Endothelial cell of umbilical vein (primary cell): ENCODE measurements at regions not wholly inside any gene's neighbourhood (a gene's known extent, or its start where the extent isn't known, plus 50 kb on each side); places are given as distances from the start of the nearest gene placed in this dataset.

Experiments
- BruUV-seq: library from RNA; stranded (reverse); fragments of 400-500 nt; replicated peaks from 2 replicates; lab custom pipeline; 2021; lab: Mats Ljungman, UMichigan
- CTCF ChIA-PET: fragments of 300-600, 350-600 bp; sonication (Branson Sonifier 250); formaldehyde crosslinking; loops from one replicate; lab custom pipeline; 2021; ENCODE audit warnings: antibody characterized with exemption, inconsistent platforms; lab: Charles Lee
- POLR2A ChIA-PET: fragments of 300-600, 350-600 bp; sonication (Branson Sonifier 250); formaldehyde crosslinking; loops from one replicate; lab custom pipeline; 2021; ENCODE audit warnings: antibody characterized with exemption, inconsistent platforms; lab: Charles Lee
- DNase-seq: peaks from one replicate; pipeline ENCODE4 v3.0.0-alpha.2; 2011; ENCODE audit warnings: low read depth, low spot score
- FAIRE-seq: peaks from 2 replicates; lab custom pipeline; 2011; peaks lifted over from hg19 to GRCh38; lab: Jason Lieb, UNC
- H2AFZ ChIP-seq: 2 replicates; pipeline ENCODE4 v1.6.0; 2012; ENCODE audit warnings: low read depth, low read length, control low read depth, inconsistent platforms
- H3K27ac ChIP-seq: 2 replicates; pipeline ENCODE4 v1.5.1; 2011; ENCODE audit warnings: low read depth, mild to moderate bottlenecking, control low read depth, low read length, moderate library complexity; ENCODE audit not compliant: insufficient read depth
- H3K27me3 ChIP-seq, 2 experiments: 2 replicates each; pipeline versions ENCODE4 v1.6.0 to v1.6.1; 2011; ENCODE audit warnings: low read length in 2 of 2, mixed read lengths in 1 of 2; ENCODE audit not compliant: control insufficient read depth in 2 of 2, insufficient read depth in 2 of 2
- H3K36me3 ChIP-seq, 2 experiments: 2 replicates in 1 of 2; 3 replicates in 1 of 2; pipeline ENCODE4 v1.5.1; 2011; ENCODE audit warnings: low read length in 2 of 2, mild to moderate bottlenecking in 1 of 2, moderate library complexity in 1 of 2; ENCODE audit not compliant: control insufficient read depth in 2 of 2, insufficient read depth in 2 of 2; ENCODE audit errors: extremely low read depth in 1 of 2
- H3K4me1 ChIP-seq: 3 replicates; pipeline ENCODE4 v1.5.1; 2011; ENCODE audit warnings: mild to moderate bottlenecking, low read length; ENCODE audit not compliant: control insufficient read depth, insufficient read depth; ENCODE audit errors: extremely low read depth
- H3K4me2 ChIP-seq: 2 replicates; pipeline ENCODE4 v1.6.1; 2011; ENCODE audit warnings: low read length, control low read depth, mixed read lengths; ENCODE audit not compliant: insufficient read depth
- H3K4me3 ChIP-seq, 3 experiments: fragments of 200-600 bp in 1 of 3; sonication (generic), shearing (Covaris generic) in 1 of 3; replicated peaks in 1 of 3; 2 replicates each; pipeline ENCODE4 v1.5.1; 2011 to 2016; ENCODE audit warnings: control low read depth in 3 of 3, low read length in 3 of 3, mild to moderate bottlenecking in 2 of 3, inconsistent platforms in 1 of 3, low read depth in 1 of 3, moderate library complexity in 1 of 3; ENCODE audit not compliant: insufficient read depth in 1 of 3
- H3K79me2 ChIP-seq: 2 replicates; pipeline ENCODE4 v1.6.0; 2012; ENCODE audit warnings: low read length, inconsistent platforms; ENCODE audit not compliant: control insufficient read depth, insufficient read depth
- H3K9ac ChIP-seq: replicated peaks from 2 replicates; pipeline ENCODE3; 2011; ENCODE audit warnings: low read length, control low read depth; ENCODE audit not compliant: insufficient read depth; ENCODE audit errors: extremely low read depth
- H3K9me1 ChIP-seq: replicated peaks from 3 replicates; pipeline ENCODE4 v1.6.0; 2011; ENCODE audit warnings: mild to moderate bottlenecking, low read length; ENCODE audit not compliant: control insufficient read depth, insufficient read depth; ENCODE audit errors: extremely low read depth
- H3K9me3 ChIP-seq: replicated peaks from 2 replicates; pipeline ENCODE4 v1.5.1; 2012; ENCODE audit warnings: low read length, inconsistent platforms; ENCODE audit not compliant: control insufficient read depth, insufficient read depth
- H4K20me1 ChIP-seq: replicated peaks from 2 replicates; pipeline ENCODE3; 2011; ENCODE audit warnings: mild to moderate bottlenecking, low read length; ENCODE audit not compliant: control insufficient read depth, insufficient read depth; ENCODE audit errors: extremely low read depth
- EZH2 ChIP-seq: IDR thresholded peaks from 2 replicates; pipeline ENCODE4 v1.6.1; 2012; ENCODE audit warnings: borderline replicate concordance, low read depth, mild to moderate bottlenecking, moderate library complexity, low read length, inconsistent platforms; ENCODE audit not compliant: severe bottlenecking
- FOS ChIP-seq: IDR thresholded peaks from 2 replicates; pipeline ENCODE4 v1.6.1; 2011; ENCODE audit warnings: mild to moderate bottlenecking, low read length, moderate library complexity, borderline replicate concordance; ENCODE audit not compliant: insufficient read depth
- GATA2 ChIP-seq: IDR thresholded peaks from 2 replicates; pipeline ENCODE4 v1.7.0; 2011; ENCODE audit warnings: low read depth, mild to moderate bottlenecking, moderate library complexity, mixed read lengths, low read length; ENCODE audit not compliant: insufficient read length, insufficient read depth
- JUN ChIP-seq: IDR thresholded peaks from 2 replicates; pipeline ENCODE4 v1.6.1; 2011; ENCODE audit warnings: borderline replicate concordance, low read depth; ENCODE audit not compliant: insufficient read length, insufficient read depth
- MYC ChIP-seq: IDR thresholded peaks from one replicate; pipeline ENCODE4 v1.6.1; 2011; ENCODE audit warnings: mild to moderate bottlenecking, low read depth, low read length
- POLR2A ChIP-seq: IDR thresholded peaks from 2 replicates; pipeline ENCODE4 v1.6.1; 2012; ENCODE audit warnings: low read depth, mild to moderate bottlenecking, control low read depth, low read length
- POLR2AphosphoS5 ChIP-seq: IDR thresholded peaks from 2 replicates; pipeline ENCODE4 v1.6.1; 2012; ENCODE audit warnings: low read depth, mild to moderate bottlenecking, control low read depth, low read length, moderate library complexity; ENCODE audit not compliant: insufficient read depth
- dilution Hi-C: fragments of 300-500 bp; cut with MboI; formaldehyde crosslinking; loops from one replicate; pipeline ENCODE4 v1.15.0; 2019; ENCODE audit warnings: low sequenced_read_pairs; ENCODE audit not compliant: extremely low pct_ligation_motif_present
- intact Hi-C: fragments of 100-400 bp; cut with micrococcal nuclease; formaldehyde crosslinking; loops from one replicate; pipeline ENCODE4 v1.10.0; 2022
- TF ChIP-seq, protein P1 (sequence below), 2 donors: IDR thresholded peaks; 1 replicate in 1 of 2; 2 replicates in 1 of 2; pipeline ENCODE4 v1.5.1; 2011; ENCODE audit warnings: low read length in 2 of 2, mild to moderate bottlenecking in 2 of 2, moderate library complexity in 2 of 2, control low read depth in 1 of 2, inconsistent platforms in 1 of 2, low read depth in 1 of 2; ENCODE audit not compliant: insufficient read depth in 1 of 2; ENCODE audit errors: extremely low read depth in 1 of 2
- TF ChIP-seq, protein P2 (sequence below): IDR thresholded peaks from 2 replicates; pipeline ENCODE4 v1.6.1; 2011; ENCODE audit not compliant: insufficient read depth, insufficient read length

DNA sequence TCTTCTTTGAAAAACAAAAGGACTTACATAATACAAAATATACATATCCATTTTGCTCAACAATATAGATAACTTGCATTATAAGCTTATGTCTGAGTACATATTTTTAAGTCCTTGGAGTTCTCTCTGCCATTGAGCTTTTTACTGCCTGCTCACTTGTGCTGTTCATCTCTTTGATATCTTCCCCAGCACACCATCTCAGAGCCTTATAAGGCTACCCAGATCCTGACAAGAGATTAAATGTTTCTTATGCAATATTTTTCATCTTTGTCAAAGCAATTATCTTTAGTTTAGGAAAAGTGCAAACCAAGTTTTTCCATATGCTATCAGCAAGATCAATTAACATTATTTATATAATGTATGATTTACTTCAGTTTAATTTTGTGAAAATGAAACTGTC is 60.7 kb upstream of the ITGA1 start:
- no peaks in the 10 kb centered on the region for H3K36me3 ChIP-seq
- H3K79me2 ChIP-seq, result no peaks in the 10 kb centered on the region
- no peak overlapping the region for H3K4me3 ChIP-seq
- TF ChIP-seq FOS (no peak), MYC (no peak), POLR2A (no peak), EZH2 (no peak), POLR2AphosphoS5 (no peak), GATA2 (no peak), JUN (no peak)
- TF ChIP-seq, protein P1, sequence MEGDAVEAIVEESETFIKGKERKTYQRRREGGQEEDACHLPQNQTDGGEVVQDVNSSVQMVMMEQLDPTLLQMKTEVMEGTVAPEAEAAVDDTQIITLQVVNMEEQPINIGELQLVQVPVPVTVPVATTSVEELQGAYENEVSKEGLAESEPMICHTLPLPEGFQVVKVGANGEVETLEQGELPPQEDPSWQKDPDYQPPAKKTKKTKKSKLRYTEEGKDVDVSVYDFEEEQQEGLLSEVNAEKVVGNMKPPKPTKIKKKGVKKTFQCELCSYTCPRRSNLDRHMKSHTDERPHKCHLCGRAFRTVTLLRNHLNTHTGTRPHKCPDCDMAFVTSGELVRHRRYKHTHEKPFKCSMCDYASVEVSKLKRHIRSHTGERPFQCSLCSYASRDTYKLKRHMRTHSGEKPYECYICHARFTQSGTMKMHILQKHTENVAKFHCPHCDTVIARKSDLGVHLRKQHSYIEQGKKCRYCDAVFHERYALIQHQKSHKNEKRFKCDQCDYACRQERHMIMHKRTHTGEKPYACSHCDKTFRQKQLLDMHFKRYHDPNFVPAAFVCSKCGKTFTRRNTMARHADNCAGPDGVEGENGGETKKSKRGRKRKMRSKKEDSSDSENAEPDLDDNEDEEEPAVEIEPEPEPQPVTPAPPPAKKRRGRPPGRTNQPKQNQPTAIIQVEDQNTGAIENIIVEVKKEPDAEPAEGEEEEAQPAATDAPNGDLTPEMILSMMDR (IDR thresholded peaks at IDR 0.05; ENCODE audit: extremely low read depth in 1 of 2, insufficient read depth in 1 of 2, low read depth in 1 of 2, low read length in 2 of 2), result no peak
- TF ChIP-seq, protein P2, sequence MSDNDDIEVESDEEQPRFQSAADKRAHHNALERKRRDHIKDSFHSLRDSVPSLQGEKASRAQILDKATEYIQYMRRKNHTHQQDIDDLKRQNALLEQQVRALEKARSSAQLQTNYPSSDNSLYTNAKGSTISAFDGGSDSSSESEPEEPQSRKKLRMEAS, result no peak
- DNase-seq, result peak; percentile 24
- intact Hi-C loops (loop anchor here (1.0 to 5.0 kb wide), 4 partner anchors 17 to 73 kb away; partner anchors contain the start of genes ITGA1 and PELO), dilution Hi-C loops (no loop called here)
- no peaks in the 10 kb centered on the region for H3K9me3 ChIP-seq
- TSS peak; percentile 31 for BruUV-seq
- no peaks in the 10 kb centered on the region for H4K20me1 ChIP-seq
- peak overlapping the region; percentile 85 for H3K4me2 ChIP-seq
- no peaks in the 10 kb centered on the region for H3K9me1 ChIP-seq
- H3K9ac ChIP-seq, result no peak overlapping the region
- ChIA-PET CTCF (interaction anchor here (0.9 to 2.4 kb wide), 9 partner anchors 10 to 188 kb away, joined by 3 to 18 read pairs (median 5); partner anchors contain the start of genes ITGA1 and PELO), POLR2A (no interaction called here)
- FAIRE-seq, result no peak
- no peaks in the 10 kb centered on the region for H3K27me3 ChIP-seq
- peaks cover 34% of the 10 kb centered on the region for H3K4me1 ChIP-seq
- peak overlapping the region; percentile 59 for H3K27ac ChIP-seq
- H2AFZ ChIP-seq, result no peak overlapping the region
